ENCODE measurements at regions not wholly inside any gene's neighbourhood (a gene's known extent, or its start where the extent isn't known, plus 50 kb on each side); places are given as distances from the start of the nearest gene placed in this dataset.

- no peak for DNase-seq (ENCODE audit: extremely low spot score)
- intact Hi-C loops (cut with DNase I): no loop called here
- 97% methylated on average over 5 of the region's 5 CpGs for WGBS
- H3K9me3 ChIP-seq: peaks cover 0 to 11% (median 5%) of the 10 kb centered on the region in 4 donors
- H3K4me1 ChIP-seq: no peaks in the 10 kb centered on the region
- H3K36me3 ChIP-seq: no peaks in the 10 kb centered on the region
- no peak for TF ChIP-seq CTCF (IDR thresholded peaks at IDR 0.05)
- H3K4me3 ChIP-seq: no peak overlapping the region
- H3K27me3 ChIP-seq: peaks cover 0 to 6% (median 0%) of the 10 kb centered on the region in 4 donors
- no peak overlapping the region for H3K27ac ChIP-seq (replicated peaks in 1 of 4)
Measured at GRCh38 chr13:109957875-109958274, 171.5 kb upstream of the IRS2 start.

DNA sequence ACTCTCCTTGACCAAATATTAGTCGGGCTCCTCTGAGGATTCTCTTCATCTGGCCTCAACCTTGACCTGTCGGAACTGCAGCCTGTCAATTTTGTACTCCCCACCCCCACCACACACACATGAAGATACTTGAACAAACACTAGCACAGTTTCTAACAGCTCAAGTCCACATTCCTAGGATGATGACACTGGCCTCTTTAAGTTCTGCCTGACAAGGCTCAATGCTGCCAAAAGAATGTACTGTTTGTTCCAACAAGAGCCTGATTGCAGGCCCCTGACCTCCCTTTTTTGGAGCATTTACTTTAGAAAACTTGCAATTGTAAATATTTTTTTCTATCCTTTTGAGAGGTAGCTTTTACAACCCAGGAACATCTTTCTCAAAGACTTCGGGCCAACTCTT is 169.2 kb upstream of the IRS2 start:
- no peak overlapping the region for H3K4me3 ChIP-seq
- intact Hi-C loops (cut with DNase I): no loop called here
- no peak for TF ChIP-seq POLR2A (IDR thresholded peaks at IDR 0.05; ENCODE audit: low read depth)
- TF ChIP-seq EP300 (IDR thresholded peaks at IDR 0.05): no peak
- TF ChIP-seq POLR2AphosphoS5 (IDR thresholded peaks at IDR 0.05): no peak
- TF ChIP-seq CTCF (IDR thresholded peaks at IDR 0.05): no peak
- H3K27me3 ChIP-seq: no peaks in the 10 kb centered on the region
- DNase-seq (ENCODE audit: extremely low spot score): no peak
- H3K4me1 ChIP-seq: no peaks in the 10 kb centered on the region
- H3K27ac ChIP-seq (replicated peaks in 1 of 4): no peak overlapping the region
- WGBS: 72% methylated on average over 3 of the region's 3 CpGs
- H3K36me3 ChIP-seq: no peaks in the 10 kb centered on the region
- H3K9me3 ChIP-seq: peaks cover 0 to 11% (median 5%) of the 10 kb centered on the region in 4 donors

DNA sequence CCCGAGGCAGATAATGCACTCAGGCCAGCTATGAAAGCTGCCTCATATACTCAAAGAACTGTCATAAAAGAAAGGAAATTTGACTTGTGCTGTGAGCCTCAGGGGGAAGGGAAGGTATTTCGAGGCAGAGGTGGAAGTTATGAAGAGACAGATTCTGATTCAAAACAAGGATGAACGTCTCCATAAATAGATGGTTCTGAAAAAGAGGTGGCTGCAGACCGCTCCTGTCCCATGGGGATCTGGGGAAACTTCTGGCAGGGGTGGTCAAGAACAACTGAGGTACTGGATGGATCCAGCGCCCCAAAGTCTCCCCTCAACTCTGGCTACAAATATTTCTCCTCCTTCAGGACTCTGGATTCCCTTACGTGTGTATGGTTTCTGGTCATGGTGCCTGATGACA is 168.1 kb upstream of the IRS2 start:
- Histone ChIP-seq H3K36me3 (no peaks in the 10 kb centered on the region), H3K27ac (replicated peaks in 1 of 4) (no peak overlapping the region), H3K4me1 (no peaks in the 10 kb centered on the region), H3K9me3 (peaks cover 0 to 11% (median 5%) of the 10 kb centered on the region in 4 donors), H3K4me3 (no peak overlapping the region), H3K27me3 (no peaks in the 10 kb centered on the region)
- peak; percentile 91 for DNase-seq (ENCODE audit: extremely low spot score)
- TF ChIP-seq POLR2A (IDR thresholded peaks at IDR 0.05; ENCODE audit: low read depth) (no peak), EP300 (IDR thresholded peaks at IDR 0.05) (no peak), POLR2AphosphoS5 (IDR thresholded peaks at IDR 0.05) (no peak), CTCF (IDR thresholded peaks at IDR 0.05) (no peak)
- intact Hi-C loops (cut with DNase I): no loop called here
- WGBS: 94% methylated on average over 6 of the region's 6 CpGs

DNA sequence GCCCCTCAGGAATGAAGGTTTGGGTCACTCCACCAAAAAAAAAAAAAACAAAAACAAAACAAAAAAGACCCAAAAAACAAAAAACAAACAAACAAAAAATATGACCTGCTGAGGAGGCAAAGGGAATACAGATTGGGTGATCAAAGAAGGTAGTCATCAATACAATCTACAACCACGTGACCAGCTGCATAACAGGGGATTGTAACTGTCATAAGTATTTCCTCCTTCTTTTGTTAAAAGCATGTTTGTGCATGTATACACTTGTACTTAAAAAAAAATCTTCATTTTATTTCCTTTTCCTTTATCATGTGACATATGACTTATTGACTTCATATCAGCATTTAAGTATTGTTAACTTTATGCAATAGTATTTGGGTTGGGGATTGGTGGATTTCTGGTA is 165.1 kb upstream of the IRS2 start:
- WGBS: 81% methylated on average over 1 of the region's 1 CpG

More for the DNA sequence above, 165.1 kb upstream of the IRS2 start:
- Histone ChIP-seq H3K27me3 (no peaks in the 10 kb centered on the region), H3K4me3 (no peak overlapping the region), H3K9me3 (no peaks in the 10 kb centered on the region), H3K27ac (replicated peaks in 1 of 4) (no peak overlapping the region), H3K4me1 (no peaks in the 10 kb centered on the region), H3K36me3 (no peaks in the 10 kb centered on the region)
- intact Hi-C loops (cut with DNase I): no loop called here
- TF ChIP-seq POLR2AphosphoS5 (IDR thresholded peaks at IDR 0.05) (no peak), CTCF (IDR thresholded peaks at IDR 0.05) (no peak), EP300 (IDR thresholded peaks at IDR 0.05) (no peak), POLR2A (IDR thresholded peaks at IDR 0.05; ENCODE audit: low read depth) (no peak)
- DNase-seq (ENCODE audit: extremely low spot score): no peak
